Nephron (organoid): ENCODE measurements at regions not wholly inside any gene's neighbourhood (a gene's known extent, or its start where the extent isn't known, plus 50 kb on each side); places are given as distances from the start of the nearest gene placed in this dataset.

Source experiments
- H3K27ac Mint-ChIP-seq, 3 experiments: 2 replicates each; pipeline ENCODE4 v1.8.0; 2020; ENCODE audit warnings: mixed read lengths in 3 of 3, mild to moderate bottlenecking in 2 of 3, moderate library complexity in 1 of 3
- H3K27me3 Mint-ChIP-seq: 2 replicates; pipeline ENCODE4 v1.8.0; 2021; ENCODE audit warnings: low read depth, mild to moderate bottlenecking, moderate library complexity, mixed read lengths
- H3K36me3 Mint-ChIP-seq: 2 replicates; pipeline ENCODE4 v1.8.0; 2020; ENCODE audit warnings: low read depth, mixed read lengths
- H3K4me1 Mint-ChIP-seq: 2 replicates; pipeline ENCODE4 v1.8.0; 2020; ENCODE audit warnings: mixed read lengths
- H3K4me3 Mint-ChIP-seq, 3 experiments: 2 replicates each; pipeline ENCODE4 v1.8.0; 2020; ENCODE audit warnings: mild to moderate bottlenecking in 3 of 3, mixed read lengths in 3 of 3, moderate library complexity in 2 of 3
- H3K9me3 Mint-ChIP-seq: 2 replicates; pipeline ENCODE4 v1.8.0; 2020; ENCODE audit warnings: mixed read lengths
- CTCF ChIP-seq, 3 experiments: fragments of 200-600 bp; sonication (generic); IDR thresholded peaks; one replicate each; pipeline ENCODE4 v1.5.0; 2021; ENCODE audit warnings: antibody characterized with exemption in 3 of 3; ENCODE audit not compliant: unreplicated experiment in 3 of 3

DNA sequence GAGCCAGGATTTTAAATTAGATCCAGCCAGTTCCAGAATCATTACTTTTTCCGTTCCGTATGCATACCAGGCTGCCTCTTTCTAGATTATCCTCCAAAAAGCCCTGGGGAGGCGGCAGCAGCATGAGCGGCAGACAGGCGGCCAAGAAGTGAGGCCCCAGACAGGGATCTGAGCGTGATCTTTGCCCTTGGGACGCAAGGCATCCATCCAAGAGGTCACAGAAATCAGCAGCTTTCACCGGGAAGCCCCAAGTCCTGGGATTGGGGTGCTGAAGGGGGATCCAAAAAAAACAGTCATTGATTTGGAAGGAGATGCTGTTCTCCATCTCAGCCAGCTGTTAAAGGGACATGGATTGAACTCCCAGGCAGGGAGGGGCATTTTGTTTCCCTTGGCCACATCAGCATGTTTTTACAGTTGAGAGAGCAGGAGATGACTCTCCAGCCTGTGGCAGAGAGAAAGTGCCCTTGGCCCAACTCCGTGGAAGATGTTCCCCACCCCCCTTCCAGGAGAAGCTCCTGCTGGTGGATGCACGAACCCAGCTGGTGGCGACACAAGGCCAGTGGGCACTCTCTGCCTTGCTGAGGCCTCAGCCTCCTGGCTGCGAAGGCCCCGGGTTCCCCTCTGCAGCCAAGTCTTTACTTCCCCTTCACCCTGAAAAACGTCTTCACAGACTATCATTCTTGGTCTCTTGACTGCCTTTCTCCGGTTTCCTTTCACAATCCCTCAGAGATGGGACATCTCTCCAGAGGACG lies 265.6 kb downstream of the ANAPC1 start:
- TF ChIP-seq CTCF (IDR thresholded peaks at IDR 0.05; ENCODE audit: unreplicated experiment in 3 of 3) = no peak
- Mint-ChIP-seq H3K27me3 (no peaks in the 10 kb centered on the region), H3K27ac (peak overlapping the region; percentile 27 to 91 (median 87)), H3K9me3 (no peaks in the 10 kb centered on the region), H3K4me3 (no peak overlapping the region), H3K36me3 (no peaks in the 10 kb centered on the region), H3K4me1 (peaks cover 30% of the 10 kb centered on the region)

- Mint-ChIP-seq H3K36me3 (no peaks in the 10 kb centered on the region), H3K4me1 (peaks cover 34% of the 10 kb centered on the region), H3K9me3 (no peaks in the 10 kb centered on the region), H3K27me3 (no peaks in the 10 kb centered on the region), H3K27ac (peak overlapping the region; percentile 9 to 87 (median 42)), H3K4me3 (no peak overlapping the region)
- no peak for TF ChIP-seq CTCF (IDR thresholded peaks at IDR 0.05; ENCODE audit: unreplicated experiment in 3 of 3)
These were observed 264.8 kb downstream of the ANAPC1 start for GRCh38 chr2:111618978-111619902.

- H3K4me1 Mint-ChIP-seq = peaks cover 43% of the 10 kb centered on the region
- peaks cover 4% of the 10 kb centered on the region for H3K9me3 Mint-ChIP-seq
- no peaks in the 10 kb centered on the region for H3K36me3 Mint-ChIP-seq
- no peak for TF ChIP-seq CTCF (IDR thresholded peaks at IDR 0.05; ENCODE audit: unreplicated experiment in 3 of 3)
- H3K4me3 Mint-ChIP-seq = no peak overlapping the region
- H3K27ac Mint-ChIP-seq = no peak overlapping the region
- no peaks in the 10 kb centered on the region for H3K27me3 Mint-ChIP-seq
These were observed 263.7 kb downstream of the ANAPC1 start for GRCh38 chr2:111620281-111620680.

DNA sequence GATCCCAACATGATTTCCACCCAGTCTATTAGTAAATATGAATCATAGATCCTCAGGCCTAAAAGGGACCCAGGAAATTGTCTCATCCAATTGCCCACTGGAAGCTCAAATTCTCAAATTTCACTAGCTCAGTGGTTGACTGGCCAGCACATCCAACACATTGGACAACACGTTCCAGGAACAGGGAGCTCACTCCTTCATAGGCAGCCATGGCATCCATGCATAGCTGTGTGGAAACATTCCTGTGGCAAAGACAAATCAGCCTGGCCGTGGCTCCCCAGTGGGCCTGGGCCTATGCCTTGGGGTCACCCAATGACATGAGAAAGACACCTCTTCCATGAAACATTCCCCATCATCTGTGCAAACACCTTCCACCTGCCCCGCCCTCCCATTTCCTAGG lies 261.1 kb downstream of the ANAPC1 start:
- H3K27ac Mint-ChIP-seq = no peak overlapping the region
- H3K27me3 Mint-ChIP-seq = no peaks in the 10 kb centered on the region

GRCh38 chr2:111623380-111623779 lies 260.6 kb downstream of the ANAPC1 start:
- no peak for TF ChIP-seq CTCF (IDR thresholded peaks at IDR 0.05; ENCODE audit: unreplicated experiment in 3 of 3)

More for the DNA sequence above, 261.1 kb downstream of the ANAPC1 start:
- peaks cover 27% of the 10 kb centered on the region for H3K4me1 Mint-ChIP-seq
- no peak for TF ChIP-seq CTCF (IDR thresholded peaks at IDR 0.05; ENCODE audit: unreplicated experiment in 3 of 3)
- H3K4me3 Mint-ChIP-seq = no peak overlapping the region
- peaks cover 9% of the 10 kb centered on the region for H3K36me3 Mint-ChIP-seq
- peaks cover 14% of the 10 kb centered on the region for H3K9me3 Mint-ChIP-seq

More at GRCh38 chr2:111623380-111623779, 260.6 kb downstream of the ANAPC1 start:
- peaks cover 18% of the 10 kb centered on the region for H3K9me3 Mint-ChIP-seq
- H3K27ac Mint-ChIP-seq = no peak overlapping the region
- H3K36me3 Mint-ChIP-seq = peaks cover 13% of the 10 kb centered on the region
- H3K4me1 Mint-ChIP-seq = peaks cover 22% of the 10 kb centered on the region
- H3K27me3 Mint-ChIP-seq = no peaks in the 10 kb centered on the region
- no peak overlapping the region for H3K4me3 Mint-ChIP-seq
